ENCODE measurements at regions not wholly inside any gene's neighbourhood (a gene's known extent, or its start where the extent isn't known, plus 50 kb on each side); places are given as distances from the start of the nearest gene placed in this dataset.
"Not testable (repeated sequence)": the region's sequence is repeated elsewhere in the genome, so short reads cannot be mapped to it uniquely, and the experiment has no call there.

DNA sequence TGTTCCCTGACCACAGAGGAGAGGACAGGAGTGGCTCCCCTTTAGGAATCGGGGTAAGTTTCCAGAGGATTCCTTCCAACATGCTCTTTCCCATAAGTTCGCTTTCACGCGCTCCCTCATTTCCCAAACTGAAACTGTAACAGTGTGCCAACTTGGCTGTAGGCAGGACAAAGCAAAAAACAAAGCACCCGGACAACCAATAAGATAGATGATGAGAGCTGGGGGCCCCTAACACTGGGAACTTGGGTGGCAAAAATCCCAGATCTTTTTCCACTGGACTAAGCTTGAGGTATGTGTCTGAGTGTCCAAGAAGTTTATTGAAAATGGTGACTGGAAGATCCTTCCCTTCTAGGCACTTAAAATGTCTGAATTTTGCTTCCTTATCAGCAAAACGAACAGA, 258.7 kb upstream of the IL12B start:
- DNase-seq (ENCODE audit: low spot score) = no peak

DNA sequence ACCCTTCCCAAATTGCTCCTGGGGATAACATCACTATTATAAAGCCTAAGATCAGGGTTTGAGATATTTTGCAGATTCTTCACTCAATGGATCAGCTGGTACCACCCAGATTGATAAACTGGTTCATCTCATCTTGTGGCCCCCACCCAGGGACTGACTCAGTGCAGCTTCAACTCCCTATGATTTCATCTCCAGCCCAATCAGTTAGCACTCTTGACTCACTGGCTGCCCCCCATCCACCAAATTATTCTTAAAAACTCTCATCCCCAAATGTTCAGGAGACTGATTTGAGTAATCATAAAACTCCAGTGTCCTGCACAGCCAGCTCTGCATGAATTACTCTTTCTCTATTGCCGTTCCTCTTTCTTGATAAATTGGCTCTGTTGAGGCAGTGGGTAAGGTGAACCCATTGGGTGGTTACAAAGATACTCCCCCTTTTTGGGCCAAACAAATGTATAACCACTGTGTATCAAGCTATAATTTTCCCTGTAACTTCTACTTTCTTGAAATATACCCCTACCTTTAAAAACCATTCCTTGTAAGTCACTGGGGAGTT, 263.3 kb upstream of the IL12B start:
- no peak for DNase-seq (ENCODE audit: low spot score)

DNA sequence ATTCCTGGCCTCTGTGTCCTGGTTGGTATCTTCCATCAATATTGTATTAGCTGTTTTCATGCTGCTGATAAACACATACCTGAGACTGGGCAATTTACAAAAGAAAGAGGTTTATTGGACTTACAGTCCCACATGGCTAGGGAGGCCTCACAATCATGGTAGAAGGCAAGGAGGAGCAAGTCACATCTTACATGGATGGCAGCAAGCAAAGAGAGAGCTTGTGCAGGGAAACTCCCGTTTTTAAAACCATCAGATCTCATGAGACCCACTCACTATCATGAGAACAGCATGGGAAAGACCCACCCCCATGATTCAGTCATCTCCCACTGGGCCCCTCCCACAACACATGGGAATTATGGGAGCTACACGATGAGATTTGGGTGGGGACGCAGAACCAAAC, 265.3 kb upstream of the IL12B start:
- not testable (repeated sequence) for DNase-seq (ENCODE audit: low spot score)

DNA sequence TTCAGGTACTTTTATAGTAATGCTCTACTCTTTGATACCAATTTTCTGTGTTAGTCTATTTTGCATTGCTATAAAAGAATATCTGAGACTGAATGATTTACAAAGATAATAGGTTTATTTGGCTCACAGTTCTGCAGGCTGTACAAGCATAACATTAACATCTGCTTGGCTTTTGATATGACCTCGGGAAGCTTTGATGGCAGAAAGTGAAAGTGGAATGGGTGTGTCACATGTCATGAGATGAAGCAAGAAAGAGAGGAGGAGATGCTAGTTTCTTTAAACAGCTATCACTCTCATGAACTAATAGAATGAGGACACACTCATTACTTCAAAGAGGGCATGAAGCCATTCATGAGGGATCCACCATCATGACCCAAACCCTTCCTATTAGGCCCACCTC, 270.9 kb upstream of the IL12B start:
- no peak for DNase-seq (ENCODE audit: low spot score)

DNA sequence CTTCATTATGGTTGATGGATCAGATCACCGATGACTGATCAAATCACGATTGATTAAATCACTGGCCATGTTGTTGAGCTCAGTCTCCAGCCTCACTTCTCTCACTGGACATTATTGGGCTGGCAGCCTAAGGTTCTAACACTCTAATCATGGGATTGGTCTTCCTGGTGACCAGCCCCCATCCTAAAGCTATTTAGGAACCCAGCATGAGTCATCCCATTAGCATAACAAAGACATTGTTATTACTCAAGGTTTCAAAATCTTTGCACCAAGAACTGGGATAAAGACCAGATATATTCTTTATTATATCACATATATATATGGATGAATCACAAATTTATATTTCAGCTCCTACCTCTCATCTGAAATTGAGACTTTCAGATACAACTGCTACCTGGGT, 272.1 kb upstream of the IL12B start:
- no peak for DNase-seq (ENCODE audit: low spot score)

DNA sequence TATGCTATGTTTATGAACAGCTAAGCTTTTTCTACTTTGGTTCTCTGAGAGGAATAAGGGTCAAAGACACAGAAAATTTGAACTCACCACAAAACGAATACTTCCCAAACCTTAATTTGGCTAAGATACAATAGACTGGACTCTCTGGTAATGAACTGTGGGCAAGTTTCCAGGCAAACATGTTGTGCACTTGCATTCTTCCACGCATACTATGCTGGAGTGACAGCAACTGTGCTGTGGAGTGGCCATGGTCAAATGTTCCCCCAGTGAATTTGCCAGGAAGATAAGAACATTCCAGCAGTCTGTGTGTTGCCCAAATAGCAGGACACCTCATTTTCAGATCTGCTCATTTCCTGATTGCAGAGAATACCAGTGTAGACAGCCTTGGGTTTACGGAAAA, 275.3 kb upstream of the IL12B start:
- no peak for DNase-seq (ENCODE audit: low spot score)

DNA sequence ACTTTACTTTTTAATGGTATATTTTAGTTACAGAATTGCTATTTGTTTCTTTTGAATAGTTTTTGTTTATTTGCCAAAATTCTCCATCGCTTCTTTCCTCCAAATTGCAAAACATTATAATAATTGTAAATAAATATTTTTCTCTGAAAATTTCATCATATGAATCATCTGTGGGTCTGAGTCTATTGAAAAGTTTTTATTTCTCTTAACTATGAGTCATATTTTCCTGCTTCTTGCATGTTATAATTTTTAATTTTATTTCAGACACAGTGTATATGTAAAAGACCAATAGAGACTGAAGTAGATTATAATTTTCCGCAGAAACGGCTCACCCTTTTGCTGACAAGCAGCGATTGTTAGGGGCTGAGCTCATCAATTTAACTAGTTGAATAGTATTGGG, 279.1 kb upstream of the IL12B start:
- no peak for DNase-seq (ENCODE audit: low spot score)

DNA sequence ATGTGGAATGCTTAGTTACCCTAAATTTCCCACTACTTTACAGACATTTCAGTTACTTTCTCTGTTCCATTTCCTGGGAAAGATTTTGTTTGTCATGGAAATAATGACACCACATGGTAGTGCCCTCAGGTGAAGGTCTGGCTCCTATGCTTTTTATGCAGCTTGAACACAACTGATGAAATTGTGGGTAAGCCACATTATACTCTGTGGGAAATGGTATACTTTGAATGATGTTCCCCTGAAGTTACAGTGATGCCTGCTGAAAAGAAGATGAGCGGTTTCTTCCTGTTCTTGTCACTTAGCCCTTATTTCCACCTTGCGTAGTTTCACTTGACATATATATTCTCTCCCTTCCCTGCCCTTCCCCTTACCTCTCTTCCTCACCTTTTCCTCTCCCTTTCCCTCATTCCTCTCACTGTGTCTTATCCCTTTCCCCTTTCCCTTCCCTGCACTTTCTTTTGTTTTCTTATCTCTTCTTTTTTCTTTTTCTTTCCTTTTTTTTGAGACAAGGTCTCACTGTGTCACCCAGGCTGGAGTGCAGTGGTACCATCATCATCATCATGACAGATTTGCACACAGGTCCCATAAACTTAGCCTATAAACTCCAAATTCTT, 280.8 kb upstream of the IL12B start:
- DNase-seq (ENCODE audit: low spot score) = no peak

DNA sequence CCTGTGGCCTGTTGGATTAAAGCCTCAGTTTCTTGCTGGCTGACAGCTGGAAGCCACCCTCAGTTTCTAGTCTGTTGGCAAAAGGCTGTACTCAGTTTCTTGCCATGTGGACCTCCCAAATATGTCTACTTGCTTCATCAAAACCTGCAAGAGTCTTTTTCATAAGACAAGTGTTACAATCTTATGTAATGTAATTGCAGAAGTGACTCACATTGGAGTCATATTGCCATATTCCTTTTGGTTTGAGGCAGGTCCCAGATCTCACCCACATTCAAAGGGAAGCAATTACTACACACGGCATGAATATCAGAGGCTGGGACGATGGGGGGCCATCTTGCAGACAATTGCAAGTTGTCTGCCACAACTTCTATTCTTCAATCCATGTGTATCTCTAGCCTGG, 286.7 kb upstream of the IL12B start:
- DNase-seq (ENCODE audit: low spot score) = no peak

DNA sequence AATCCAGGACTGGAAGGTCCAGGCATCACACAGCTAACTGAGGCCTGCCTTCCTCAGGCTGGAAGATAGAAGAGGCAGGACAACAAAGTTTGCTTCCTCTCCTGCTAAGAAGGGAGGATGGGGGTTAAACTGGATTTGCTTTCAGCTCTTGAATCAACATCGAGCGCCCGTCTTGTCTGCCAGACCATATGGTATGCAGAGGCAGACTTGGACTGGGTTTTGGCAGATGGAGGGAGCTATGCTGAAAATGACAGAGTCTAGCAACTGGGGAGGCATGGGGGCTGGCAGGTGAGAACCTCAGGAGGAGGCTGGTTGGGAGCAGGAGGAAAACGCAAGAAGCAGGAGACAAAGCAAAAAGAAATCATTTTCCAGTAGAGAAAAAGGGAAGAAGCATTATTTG, 289.5 kb upstream of the IL12B start:
- DNase-seq (ENCODE audit: low spot score) = no peak

DNA sequence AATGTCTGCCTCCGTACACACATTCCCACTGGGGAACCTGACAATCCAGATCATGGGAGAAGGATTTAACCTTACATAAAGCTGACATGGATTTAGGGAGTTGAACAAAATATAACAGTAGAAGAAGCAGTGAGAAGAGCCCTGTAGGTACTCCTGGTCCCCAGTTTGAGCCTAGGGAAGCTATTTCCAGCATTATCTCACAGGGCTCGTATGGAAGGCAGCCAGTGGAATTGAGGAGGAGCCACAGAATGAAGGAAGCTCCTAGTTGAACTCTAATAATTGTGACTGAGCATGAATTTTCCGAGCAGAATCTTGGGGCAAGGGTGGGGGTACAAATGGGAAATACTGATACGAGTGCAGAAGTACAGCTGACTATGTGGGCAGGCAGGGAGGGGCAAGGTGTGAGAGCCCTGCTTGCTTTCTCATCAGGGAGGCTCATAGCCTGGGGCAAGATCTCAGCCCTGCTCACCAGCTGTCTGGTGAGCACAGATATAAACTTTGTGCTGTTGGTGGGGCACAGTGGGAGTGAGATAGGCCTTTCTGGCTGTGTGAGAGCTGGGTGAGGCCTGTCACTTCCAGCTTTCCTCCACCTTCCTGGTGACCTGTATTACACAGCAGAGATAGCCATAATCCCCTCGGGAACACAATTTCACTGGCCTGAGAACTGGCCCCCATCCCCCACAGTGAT, 290.7 kb upstream of the IL12B start:
- DNase-seq (ENCODE audit: low spot score) = no peak

DNA sequence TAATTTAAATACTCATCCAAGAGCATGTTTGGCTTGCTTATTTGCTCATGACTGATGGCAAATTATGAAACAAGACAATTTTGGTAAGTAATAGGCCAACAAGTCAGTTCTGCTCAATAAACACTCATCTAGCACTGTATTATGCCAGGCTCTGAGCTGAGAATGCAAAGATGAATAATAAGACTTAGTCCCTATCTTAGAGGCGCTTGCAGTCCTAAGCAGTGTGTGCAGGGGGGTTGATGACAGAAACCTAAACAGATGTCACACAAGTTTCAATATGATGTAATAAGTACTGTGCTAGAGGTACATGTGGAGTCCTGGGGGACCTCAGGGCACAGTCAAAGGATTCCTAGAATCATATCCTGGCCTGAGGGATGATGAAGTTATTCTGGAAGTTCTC, 287.6 kb upstream of the ADRA1B start:
- no peak for DNase-seq (ENCODE audit: low spot score)

DNA sequence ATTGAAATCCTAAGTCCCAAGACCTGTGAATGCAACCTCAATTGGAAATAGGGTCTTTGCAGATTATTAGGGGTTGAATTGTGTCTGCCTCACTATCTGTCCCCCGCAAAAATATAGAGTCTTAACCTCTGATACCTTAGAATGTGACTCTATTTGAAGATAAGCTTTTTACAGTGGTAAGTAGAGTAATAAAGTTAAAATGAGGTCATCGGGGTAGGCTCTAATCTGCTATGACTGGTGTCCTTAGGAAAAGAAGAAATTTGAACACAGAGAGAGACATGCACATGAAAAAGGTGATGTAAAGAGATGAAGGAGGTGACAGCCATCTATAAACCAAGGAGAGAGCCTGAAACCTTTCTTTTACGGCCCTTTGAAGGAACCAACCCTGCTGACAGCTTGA, 287.1 kb upstream of the ADRA1B start:
- no peak for DNase-seq (ENCODE audit: low spot score)

DNA sequence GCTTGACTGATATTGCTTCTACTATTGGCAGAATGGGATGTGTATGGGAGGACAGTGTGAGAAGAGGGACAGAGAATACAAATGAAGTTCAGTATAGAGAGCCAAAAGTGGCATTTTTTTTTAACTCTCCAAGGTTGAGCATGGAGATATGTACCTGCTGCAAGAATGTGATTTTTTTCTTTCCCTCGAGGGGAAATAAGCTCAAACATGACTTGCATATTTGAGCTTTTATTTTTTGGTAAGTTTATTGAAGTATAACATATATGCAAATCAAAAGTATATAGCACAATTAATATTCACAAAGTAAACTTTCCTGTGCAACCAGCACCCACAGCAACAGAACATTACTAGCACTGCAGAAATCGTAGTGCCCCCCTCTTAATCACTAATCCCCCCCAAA, 285.7 kb upstream of the ADRA1B start:
- no peak for DNase-seq (ENCODE audit: low spot score)

DNA sequence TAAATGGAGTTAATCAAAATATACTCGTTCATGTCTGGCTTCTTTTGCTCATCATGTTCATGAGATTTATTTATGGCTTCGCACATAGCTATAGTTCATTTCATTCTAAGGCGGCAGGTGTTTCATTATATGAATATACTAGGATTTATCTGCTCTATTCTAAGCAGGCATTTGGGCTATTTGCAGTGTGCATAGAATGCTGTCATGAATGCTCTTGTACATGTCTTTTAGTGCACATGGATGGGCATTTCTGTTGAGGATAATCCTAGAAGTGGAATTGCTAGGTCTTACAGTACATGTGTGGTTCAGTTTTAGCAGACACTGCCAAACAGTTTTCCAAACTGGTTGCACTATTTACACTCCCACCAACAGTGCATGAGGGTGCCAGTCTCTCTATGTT, 285.3 kb upstream of the ADRA1B start:
- no peak for DNase-seq (ENCODE audit: low spot score)

DNA sequence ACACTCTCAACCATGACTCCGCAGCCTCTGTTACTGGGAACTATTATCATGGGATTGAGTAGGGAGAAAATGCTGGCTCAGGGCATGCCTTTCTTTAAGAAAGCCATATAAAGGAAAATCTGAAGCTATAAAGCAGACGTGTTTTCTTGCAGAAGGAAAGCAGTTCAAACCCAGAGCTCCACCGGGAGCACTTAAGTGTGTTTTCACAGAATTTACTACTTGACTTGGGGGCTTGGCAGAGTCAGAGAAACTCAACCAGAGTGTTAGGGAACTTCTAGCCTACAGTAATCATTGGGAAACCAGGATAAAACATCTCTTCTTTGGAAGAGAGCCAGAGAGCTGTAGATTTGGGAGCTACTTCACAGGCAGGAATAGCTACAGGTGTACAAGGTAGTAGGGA, 283.4 kb upstream of the ADRA1B start:
- no peak for DNase-seq (ENCODE audit: low spot score)

DNA sequence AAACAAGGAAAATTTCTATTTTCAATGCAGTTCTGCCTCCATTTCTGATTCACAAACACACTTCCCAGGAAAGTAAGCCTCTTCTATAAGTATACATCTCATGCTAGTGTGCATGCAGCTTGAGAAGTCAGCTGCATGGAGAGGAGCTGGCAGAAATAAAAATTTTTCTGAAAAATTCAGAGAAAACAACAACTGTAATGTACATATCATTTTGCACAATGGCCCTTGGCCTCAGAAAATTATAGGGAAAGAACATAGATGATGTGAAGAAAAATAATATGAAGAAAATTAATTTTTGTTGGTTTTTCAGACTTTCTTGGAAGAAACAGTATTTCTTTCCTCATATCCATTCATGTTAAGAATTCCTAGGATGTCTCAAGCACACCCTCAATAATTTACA, 277.8 kb upstream of the ADRA1B start:
- DNase-seq (ENCODE audit: low spot score) = no peak

DNA sequence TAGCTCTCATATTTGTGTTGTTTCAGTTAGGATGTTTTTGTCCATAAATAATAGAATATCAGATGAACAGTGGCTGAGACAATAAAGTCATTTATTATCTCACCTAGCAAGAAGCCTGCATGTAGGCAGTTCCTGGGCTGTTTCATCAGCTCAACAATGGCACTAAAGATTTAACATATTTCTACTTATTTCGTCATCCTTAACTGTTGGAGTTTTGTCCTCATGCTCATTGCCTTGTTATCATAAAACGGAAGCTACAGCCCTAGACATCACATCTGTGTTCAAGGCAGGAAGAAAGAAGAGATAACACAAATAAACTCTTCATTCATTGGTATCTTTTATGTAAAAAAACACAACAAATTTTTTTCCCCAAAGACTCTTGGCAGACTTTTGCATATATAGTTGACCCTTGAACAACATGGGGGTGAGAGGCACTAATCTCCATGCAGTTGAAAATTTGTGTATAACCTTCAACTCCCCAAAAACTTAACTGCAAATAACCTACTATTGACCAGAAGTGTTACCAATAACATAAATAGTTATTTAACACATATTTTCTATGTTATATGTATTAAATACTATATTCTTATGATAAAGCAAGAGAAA, 277.2 kb upstream of the ADRA1B start:
- no peak for DNase-seq (ENCODE audit: low spot score)

DNA sequence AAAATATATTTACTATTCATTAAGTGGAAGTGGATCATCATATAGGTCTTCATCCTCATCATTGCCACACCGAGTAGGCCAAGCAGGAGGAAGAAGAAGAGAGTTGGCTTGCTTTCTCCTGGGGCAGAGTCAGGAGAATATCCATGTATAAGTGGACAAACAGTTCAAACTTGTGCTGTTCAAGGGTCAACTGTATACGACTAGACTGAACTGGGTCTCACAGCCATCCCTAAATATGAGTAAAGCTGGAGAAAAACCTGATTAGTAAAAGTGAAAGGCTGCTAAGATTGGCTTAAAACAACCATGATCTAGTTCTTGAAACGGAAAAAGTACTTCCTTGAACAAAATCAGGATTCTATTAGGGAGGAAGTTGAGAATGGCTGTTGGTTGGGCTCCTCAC, 276.7 kb upstream of the ADRA1B start:
- no peak for DNase-seq (ENCODE audit: low spot score)

DNA sequence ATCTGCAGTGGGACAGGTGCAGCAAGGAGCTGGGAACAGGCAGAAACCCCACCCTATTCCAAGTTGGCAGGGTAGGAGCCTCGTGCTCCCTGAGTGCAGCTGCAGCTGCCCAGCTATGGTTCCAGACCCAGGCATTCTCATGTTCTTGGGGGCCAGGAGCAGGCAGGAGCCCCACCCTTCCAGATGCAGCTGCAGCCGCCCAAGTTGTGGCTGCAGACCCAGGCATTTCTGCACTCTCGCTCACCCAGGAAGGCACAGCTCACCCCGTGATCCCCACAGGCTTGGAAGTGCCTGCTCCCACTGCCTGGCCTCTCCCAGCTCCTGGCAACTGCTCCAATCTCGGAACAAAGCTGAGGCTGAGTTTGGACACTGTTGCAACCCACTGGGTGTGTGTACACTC, 275.8 kb upstream of the ADRA1B start:
- no peak for DNase-seq (ENCODE audit: low spot score)

DNA sequence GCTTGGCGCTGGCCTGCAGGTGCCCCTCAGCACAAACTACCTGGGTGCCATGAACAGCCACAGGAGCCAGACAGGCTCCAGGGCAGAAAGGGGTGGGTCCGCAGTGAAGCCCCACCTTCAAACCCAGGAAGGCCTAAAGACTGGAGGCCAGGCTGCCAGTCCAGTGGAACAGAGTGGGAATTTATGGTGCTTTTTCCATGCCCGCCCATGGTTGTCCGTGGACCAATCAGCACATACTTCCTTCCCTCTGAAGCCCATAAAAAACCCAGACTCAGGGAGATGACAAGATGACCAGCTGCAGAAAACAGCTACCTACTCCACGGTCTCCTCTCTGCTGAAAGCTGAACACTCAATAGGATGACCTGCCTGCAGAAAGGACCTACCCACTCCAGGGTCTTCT, 275.4 kb upstream of the ADRA1B start:
- no peak for DNase-seq (ENCODE audit: low spot score)

DNA sequence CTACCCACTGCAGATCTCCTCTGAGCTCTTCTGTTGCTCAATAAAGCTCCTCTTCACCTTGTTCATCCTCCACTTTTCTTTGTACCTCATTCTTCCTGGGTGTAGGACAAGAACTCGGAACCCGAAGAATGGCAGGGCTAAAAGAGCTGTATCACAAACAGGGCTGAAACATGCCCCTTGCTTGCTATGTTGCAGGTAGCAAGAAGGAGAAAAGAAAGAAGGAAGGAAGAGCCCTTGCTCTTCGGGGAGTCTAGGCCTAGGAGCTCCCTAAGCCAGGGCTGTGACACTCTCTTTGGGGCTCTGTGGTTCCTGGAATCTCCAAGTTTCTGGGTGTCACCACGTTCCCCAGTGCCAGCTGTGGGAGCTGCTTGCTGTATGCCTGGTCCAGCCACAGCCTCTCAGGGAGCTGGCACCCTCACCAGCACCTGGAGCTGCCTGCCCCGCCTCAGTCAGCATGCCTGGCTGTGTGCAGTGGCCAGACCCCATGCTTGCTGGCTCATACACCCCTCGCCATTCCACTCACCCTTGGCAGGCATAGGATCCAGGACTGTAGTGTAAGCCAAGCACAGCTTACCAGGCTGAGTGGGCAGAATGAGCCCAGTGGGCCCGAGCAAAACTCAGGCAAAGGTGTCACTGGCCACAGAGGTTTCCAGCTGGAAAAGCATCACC, 274.8 kb upstream of the ADRA1B start:
- no peak for DNase-seq (ENCODE audit: low spot score)

DNA sequence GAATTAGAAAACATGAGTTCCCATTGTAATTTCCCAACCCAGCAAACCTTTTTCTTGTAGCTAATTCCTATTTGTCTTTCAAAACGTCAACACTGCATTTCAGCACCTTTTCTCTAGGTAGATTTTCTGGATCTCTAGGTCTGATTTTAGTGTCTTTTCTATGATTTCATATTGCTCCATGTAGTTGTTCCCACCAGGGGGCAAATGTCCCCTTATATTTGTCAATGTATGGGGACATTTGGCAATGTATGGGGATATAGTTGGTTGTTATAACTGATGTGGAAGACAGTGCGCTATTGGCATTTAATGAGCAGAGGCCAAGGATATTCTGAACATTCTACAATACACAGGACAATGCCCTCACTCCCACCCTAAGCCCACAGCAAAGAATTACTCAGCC, 273.9 kb upstream of the ADRA1B start:
- DNase-seq (ENCODE audit: low spot score) = no peak

Measured in CD4-positive, alpha-beta T cell treated with Interleukin-6 at 100 ng/mL for 8 hours (primary cell).